ENCODE measurements at regions not wholly inside any gene's neighbourhood (a gene's known extent, or its start where the extent isn't known, plus 50 kb on each side); places are given as distances from the start of the nearest gene placed in this dataset.

DNA sequence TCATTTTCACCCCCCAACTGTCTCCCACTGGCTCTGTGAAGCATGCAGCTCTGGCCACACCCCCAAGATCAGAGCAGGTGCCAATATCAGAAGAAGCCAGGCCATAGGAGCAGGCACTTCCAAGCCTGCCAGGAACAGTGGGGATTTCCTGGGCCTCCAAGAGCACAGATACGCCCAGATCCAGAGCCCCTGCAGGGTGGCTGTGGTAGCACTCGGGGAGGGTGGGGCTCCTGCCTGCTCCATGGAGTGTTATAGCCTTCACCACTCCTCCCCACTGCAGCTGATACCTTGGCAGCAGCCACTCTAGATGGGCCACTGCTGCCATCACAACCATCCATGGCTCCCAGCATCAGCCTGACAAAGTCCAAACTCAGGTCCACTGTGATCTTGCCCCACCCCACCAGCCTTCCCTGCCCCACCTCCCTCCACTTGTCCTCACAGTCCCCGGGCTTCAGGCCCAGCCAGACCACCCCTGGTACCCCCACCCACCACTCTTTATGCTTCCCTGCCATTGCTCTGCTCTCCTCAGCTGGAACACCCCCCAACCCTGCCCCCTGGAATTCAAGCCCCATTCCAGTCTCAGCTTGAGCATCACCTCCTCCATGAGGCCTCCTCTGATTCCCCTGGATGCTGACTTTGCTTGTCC, 448.3 kb downstream of the MATN1 start:
- TF ChIP-seq YY1 (IDR thresholded peaks at IDR 0.05; ENCODE audit: insufficient read depth, insufficient read length) (no peak), SUZ12 (IDR thresholded peaks at IDR 0.05; ENCODE audit: extremely low read depth, insufficient read depth, insufficient read length) (no peak), ZNF274 (IDR thresholded peaks at IDR 0.05; ENCODE audit: low read depth, low read length) (no peak)
- H3K27me3 ChIP-seq (ENCODE audit: insufficient read depth, insufficient read length) = no peaks in the 10 kb centered on the region
- peaks cover 12% of the 10 kb centered on the region; the same call in 1 of the 2 replicates for H3K9me3 ChIP-seq (ENCODE audit: insufficient read depth, low read length)
- no peaks in the 10 kb centered on the region for H3K4me1 ChIP-seq (ENCODE audit: insufficient read depth, insufficient read length)
- no peak for DNase-seq (ENCODE audit: low read depth, low spot score)
- H3K36me3 ChIP-seq (ENCODE audit: insufficient read depth, insufficient read length, low read length) = no peaks in the 10 kb centered on the region
- H3K4me3 ChIP-seq (ENCODE audit: insufficient read length, low read depth) = no peak overlapping the region
- H3K9ac ChIP-seq (ENCODE audit: insufficient read length, low read depth) = no peak overlapping the region

DNA sequence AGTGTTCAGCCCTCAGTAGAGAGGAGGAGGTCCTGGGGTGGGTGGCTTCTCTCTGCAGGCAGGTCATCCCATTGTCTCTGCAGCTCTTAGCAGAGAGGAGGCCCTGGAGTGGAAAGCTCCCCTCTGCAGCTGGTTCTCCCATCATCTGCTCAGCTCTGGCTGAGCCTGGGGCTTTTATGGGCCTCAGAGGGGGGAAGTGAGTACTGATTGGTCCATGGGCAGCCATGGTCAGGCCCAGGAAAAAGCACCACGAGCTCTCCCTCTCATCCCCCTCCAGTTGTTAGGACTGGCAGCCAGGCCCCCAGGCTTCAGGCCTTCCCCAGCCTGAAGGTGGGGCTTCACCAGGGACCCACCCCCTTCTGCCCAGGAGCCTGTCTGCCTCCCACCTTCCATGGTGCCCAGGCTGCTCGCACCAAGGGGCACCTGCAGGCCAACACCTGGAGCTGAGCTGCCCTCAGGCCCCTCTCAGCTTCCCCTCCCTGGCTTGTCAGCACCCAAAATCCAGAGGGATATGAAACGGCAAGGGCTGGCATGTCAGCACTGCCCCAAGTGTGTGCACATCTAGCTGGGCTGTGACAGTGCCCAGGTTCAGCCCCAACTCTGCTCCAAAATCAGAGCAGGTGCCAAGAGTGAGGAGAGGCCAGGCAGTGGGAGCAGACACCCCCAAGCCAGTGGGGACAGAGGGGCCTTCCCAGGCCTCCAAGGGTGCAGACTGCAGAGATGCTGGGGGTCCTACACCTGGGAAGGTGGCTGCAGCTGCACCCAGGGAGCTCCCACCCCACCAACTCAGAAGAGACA, 449.0 kb downstream of the MATN1 start:
- no peaks in the 10 kb centered on the region for H3K36me3 ChIP-seq (ENCODE audit: insufficient read depth, insufficient read length, low read length)
- H3K9ac ChIP-seq (ENCODE audit: insufficient read length, low read depth) = no peak overlapping the region
- TF ChIP-seq SUZ12 (IDR thresholded peaks at IDR 0.05; ENCODE audit: extremely low read depth, insufficient read depth, insufficient read length) (no peak), ZNF274 (IDR thresholded peaks at IDR 0.05; ENCODE audit: low read depth, low read length) (no peak), YY1 (IDR thresholded peaks at IDR 0.05; ENCODE audit: insufficient read depth, insufficient read length) (no peak)
- peaks cover 12% of the 10 kb centered on the region; the same call in 1 of the 2 replicates for H3K9me3 ChIP-seq (ENCODE audit: insufficient read depth, low read length)
- no peak overlapping the region for H3K4me3 ChIP-seq (ENCODE audit: insufficient read length, low read depth)
- H3K27me3 ChIP-seq (ENCODE audit: insufficient read depth, insufficient read length) = no peaks in the 10 kb centered on the region
- no peak for DNase-seq (ENCODE audit: low read depth, low spot score)
- no peaks in the 10 kb centered on the region for H3K4me1 ChIP-seq (ENCODE audit: insufficient read depth, insufficient read length)

GRCh38 chr1:30273456-30273855, 449.9 kb downstream of the MATN1 start:
- TF ChIP-seq SUZ12 (IDR thresholded peaks at IDR 0.05; ENCODE audit: extremely low read depth, insufficient read depth, insufficient read length) (no peak), ZNF274 (IDR thresholded peaks at IDR 0.05; ENCODE audit: low read depth, low read length) (no peak), YY1 (IDR thresholded peaks at IDR 0.05; ENCODE audit: insufficient read depth, insufficient read length) (no peak)
- no peak overlapping the region for H3K4me3 ChIP-seq (ENCODE audit: insufficient read length, low read depth)

GRCh38 chr1:30273021-30273325, 450.4 kb downstream of the MATN1 start:
- Histone ChIP-seq H3K9me3 (ENCODE audit: insufficient read depth, low read length) (peaks cover 12% of the 10 kb centered on the region; the same call in 1 of the 2 replicates), H3K4me1 (ENCODE audit: insufficient read depth, insufficient read length) (no peaks in the 10 kb centered on the region), H3K9ac (ENCODE audit: insufficient read length, low read depth) (no peak overlapping the region), H3K27me3 (ENCODE audit: insufficient read depth, insufficient read length) (no peaks in the 10 kb centered on the region), H3K4me3 (ENCODE audit: insufficient read length, low read depth) (no peak overlapping the region), H3K36me3 (ENCODE audit: insufficient read depth, insufficient read length, low read length) (no peaks in the 10 kb centered on the region)
- no peak for DNase-seq (ENCODE audit: low read depth, low spot score)
- TF ChIP-seq SUZ12 (IDR thresholded peaks at IDR 0.05; ENCODE audit: extremely low read depth, insufficient read depth, insufficient read length) (no peak), YY1 (IDR thresholded peaks at IDR 0.05; ENCODE audit: insufficient read depth, insufficient read length) (no peak), ZNF274 (IDR thresholded peaks at IDR 0.05; ENCODE audit: low read depth, low read length) (no peak)

More at GRCh38 chr1:30273456-30273855, 449.9 kb downstream of the MATN1 start:
- Histone ChIP-seq H3K36me3 (ENCODE audit: insufficient read depth, insufficient read length, low read length) (no peaks in the 10 kb centered on the region), H3K4me1 (ENCODE audit: insufficient read depth, insufficient read length) (no peaks in the 10 kb centered on the region), H3K27me3 (ENCODE audit: insufficient read depth, insufficient read length) (no peaks in the 10 kb centered on the region), H3K9ac (ENCODE audit: insufficient read length, low read depth) (no peak overlapping the region), H3K9me3 (ENCODE audit: insufficient read depth, low read length) (peaks cover 12% of the 10 kb centered on the region; the same call in 1 of the 2 replicates)
- no peak for DNase-seq (ENCODE audit: low read depth, low spot score)

GRCh38 chr1:30272277-30273020, 450.9 kb downstream of the MATN1 start:
- Histone ChIP-seq H3K27me3 (ENCODE audit: insufficient read depth, insufficient read length) (no peaks in the 10 kb centered on the region), H3K4me1 (ENCODE audit: insufficient read depth, insufficient read length) (no peaks in the 10 kb centered on the region), H3K36me3 (ENCODE audit: insufficient read depth, insufficient read length, low read length) (no peaks in the 10 kb centered on the region), H3K4me3 (ENCODE audit: insufficient read length, low read depth) (no peak overlapping the region), H3K9ac (ENCODE audit: insufficient read length, low read depth) (no peak overlapping the region), H3K9me3 (ENCODE audit: insufficient read depth, low read length) (peaks cover 12% of the 10 kb centered on the region; the same call in 1 of the 2 replicates)
- TF ChIP-seq YY1 (IDR thresholded peaks at IDR 0.05; ENCODE audit: insufficient read depth, insufficient read length) (no peak), ZNF274 (IDR thresholded peaks at IDR 0.05; ENCODE audit: low read depth, low read length) (no peak), SUZ12 (IDR thresholded peaks at IDR 0.05; ENCODE audit: extremely low read depth, insufficient read depth, insufficient read length) (no peak)
- DNase-seq (ENCODE audit: low read depth, low spot score) = no peak

GRCh38 chr1:30271401-30272276, 451.7 kb downstream of the MATN1 start:
- H3K9me3 ChIP-seq (ENCODE audit: insufficient read depth, low read length) = peaks cover 12% of the 10 kb centered on the region; the same call in 1 of the 2 replicates
- no peaks in the 10 kb centered on the region for H3K36me3 ChIP-seq (ENCODE audit: insufficient read depth, insufficient read length, low read length)
- no peaks in the 10 kb centered on the region for H3K4me1 ChIP-seq (ENCODE audit: insufficient read depth, insufficient read length)
- no peak overlapping the region for H3K4me3 ChIP-seq (ENCODE audit: insufficient read length, low read depth)
- no peak for DNase-seq (ENCODE audit: low read depth, low spot score)
- no peak for TF ChIP-seq ZNF274 (IDR thresholded peaks at IDR 0.05; ENCODE audit: low read depth, low read length)
- TF ChIP-seq SUZ12 (IDR thresholded peaks at IDR 0.05; ENCODE audit: extremely low read depth, insufficient read depth, insufficient read length) = no peak
- TF ChIP-seq YY1 (IDR thresholded peaks at IDR 0.05; ENCODE audit: insufficient read depth, insufficient read length) = no peak
- no peaks in the 10 kb centered on the region for H3K27me3 ChIP-seq (ENCODE audit: insufficient read depth, insufficient read length)
- H3K9ac ChIP-seq (ENCODE audit: insufficient read length, low read depth) = no peak overlapping the region

All from NT2/D1 (cell line).